GM12892 (cell line): ENCODE measurements at regions not wholly inside any gene's neighbourhood (a gene's known extent, or its start where the extent isn't known, plus 50 kb on each side); places are given as distances from the start of the nearest gene placed in this dataset.

Source experiments
- POLR2A ChIP-seq: IDR thresholded peaks from 2 replicates; pipeline ENCODE4 v1.6.1; 2011; ENCODE audit warnings: low read depth, low read length, control low read depth
- POLR2AphosphoS5 ChIP-seq: IDR thresholded peaks from 2 replicates; pipeline ENCODE4 v1.6.1; 2011; ENCODE audit warnings: low read depth, low read length, control low read depth
- TAF1 ChIP-seq: IDR thresholded peaks from 2 replicates; pipeline ENCODE4 v1.6.1; 2011; ENCODE audit warnings: low read depth, mild to moderate bottlenecking, control low read depth, low read length, borderline replicate concordance

GRCh38 chr1:13949546-13949945 is 249.6 kb downstream of the PRDM2 start:
- TF ChIP-seq TAF1 (no peak), POLR2A (no peak), POLR2AphosphoS5 (no peak)
